SU-DHL-6 (cell line): ENCODE measurements at regions not wholly inside any gene's neighbourhood (a gene's known extent, or its start where the extent isn't known, plus 50 kb on each side); places are given as distances from the start of the nearest gene placed in this dataset.
"Not testable (repeated sequence)": the region's sequence is repeated elsewhere in the genome, so short reads cannot be mapped to it uniquely, and the experiment has no call there.

ENCODE experiments used
- CTCF ChIP-seq: fragments of 200-600 bp; sonication (generic); IDR thresholded peaks from one replicate; pipeline ENCODE4 v1.5.1; 2017; ENCODE audit warnings: antibody characterized with exemption, mild to moderate bottlenecking, low read length, moderate library complexity; ENCODE audit not compliant: insufficient read depth, poor library complexity, severe bottlenecking
- EZH2phosphoT487 ChIP-seq: fragments of 200-600 bp; sonication (generic), shearing (Covaris generic); conservative IDR thresholded peaks from 2 replicates; pipeline ENCODE4 v1.6.1; 2018; ENCODE audit warnings: mild to moderate bottlenecking, antibody characterized with exemption, low read length, moderate library complexity, mixed read lengths

GRCh38 chr2:77753710-77754345 is 231.7 kb upstream of the LRRTM4 start:
- not testable (repeated sequence) for TF ChIP-seq CTCF, EZH2phosphoT487
